ENCODE measurements at regions not wholly inside any gene's neighbourhood (a gene's known extent, or its start where the extent isn't known, plus 50 kb on each side); places are given as distances from the start of the nearest gene placed in this dataset.

GRCh38 chr10:43970018-43970698 lies 321.5 kb upstream of the ZNF32 start:
- Histone ChIP-seq H3K4me3 (ENCODE audit: low read depth in 2 of 2, low read length in 1 of 2) (no peak overlapping the region), H4K20me1 (ENCODE audit: insufficient read depth) (no peaks in the 10 kb centered on the region), H3K79me2 (ENCODE audit: insufficient read depth) (no peaks in the 10 kb centered on the region), H3K9ac (no peak overlapping the region), H3K27me3 (ENCODE audit: insufficient read depth) (no peaks in the 10 kb centered on the region), H3K36me3 (replicated peaks in 1 of 2; ENCODE audit: control insufficient read depth in 1 of 2, insufficient read depth in 2 of 2, low read length in 1 of 2) (no peaks in the 10 kb centered on the region), H3K9me2 (no peaks in the 10 kb centered on the region), H3K9me3 (no peaks in the 10 kb centered on the region), H3K27ac (ENCODE audit: low read depth in 2 of 2, low read length in 1 of 2) (no peak overlapping the region), H2AFZ (ENCODE audit: low read depth) (no peak overlapping the region), H3K4me2 (no peak overlapping the region), H3F3A (replicated peaks; ENCODE audit: insufficient read depth) (no peaks in the 10 kb centered on the region), H3K4me1 (ENCODE audit: control insufficient read depth in 1 of 2, insufficient read depth in 2 of 2, low read depth in 1 of 2, low read length in 1 of 2) (no peaks in the 10 kb centered on the region; a peak in 1 of 4 replicates)
- TF ChIP-seq FOXM1 (IDR thresholded peaks at IDR 0.05; ENCODE audit: low read depth) (no peak), JUND (IDR thresholded peaks at IDR 0.05) (no peak), CHD2 (IDR thresholded peaks at IDR 0.05; ENCODE audit: low read length, partially characterized antibody) (no peak), FOXJ3 (CRISPR knock-in tag; IDR thresholded peaks at IDR 0.05) (no peak), RAD21 (IDR thresholded peaks at IDR 0.05; ENCODE audit: low read length) (no peak), EZH2phosphoT487 (IDR thresholded peaks at IDR 0.05; ENCODE audit: borderline replicate concordance, low read depth) (no peak), YY1 (IDR thresholded peaks at IDR 0.05; ENCODE audit: low read depth) (no peak), RFX5 (IDR thresholded peaks at IDR 0.05; ENCODE audit: low read length) (no peak), CTCF (IDR thresholded peaks at IDR 0.05) (no peak), TEAD4 (IDR thresholded peaks at IDR 0.05; ENCODE audit: borderline replicate concordance, insufficient read depth) (no peak), FOSL2 (IDR thresholded peaks at IDR 0.05; ENCODE audit: borderline replicate concordance, low read depth) (no peak), NFIC (IDR thresholded peaks at IDR 0.05; ENCODE audit: borderline replicate concordance) (no peak), EP300 (IDR thresholded peaks at IDR 0.05; ENCODE audit: borderline replicate concordance in 1 of 2, low read depth in 1 of 2, low read length in 1 of 2) (no peak), GABPA (IDR thresholded peaks at IDR 0.05; ENCODE audit: low read depth) (no peak), SIN3A (IDR thresholded peaks at IDR 0.05; ENCODE audit: borderline replicate concordance, low read depth, low read length) (no peak), ELF1 (IDR thresholded peaks at IDR 0.05) (no peak)
- TF ChIP-seq, protein P1, sequence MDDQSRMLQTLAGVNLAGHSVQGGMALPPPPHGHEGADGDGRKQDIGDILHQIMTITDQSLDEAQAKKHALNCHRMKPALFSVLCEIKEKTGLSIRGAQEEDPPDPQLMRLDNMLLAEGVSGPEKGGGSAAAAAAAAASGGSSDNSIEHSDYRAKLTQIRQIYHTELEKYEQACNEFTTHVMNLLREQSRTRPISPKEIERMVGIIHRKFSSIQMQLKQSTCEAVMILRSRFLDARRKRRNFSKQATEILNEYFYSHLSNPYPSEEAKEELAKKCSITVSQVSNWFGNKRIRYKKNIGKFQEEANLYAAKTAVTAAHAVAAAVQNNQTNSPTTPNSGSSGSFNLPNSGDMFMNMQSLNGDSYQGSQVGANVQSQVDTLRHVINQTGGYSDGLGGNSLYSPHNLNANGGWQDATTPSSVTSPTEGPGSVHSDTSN (IDR thresholded peaks at IDR 0.05) = no peak
- TF ChIP-seq, protein P2, sequence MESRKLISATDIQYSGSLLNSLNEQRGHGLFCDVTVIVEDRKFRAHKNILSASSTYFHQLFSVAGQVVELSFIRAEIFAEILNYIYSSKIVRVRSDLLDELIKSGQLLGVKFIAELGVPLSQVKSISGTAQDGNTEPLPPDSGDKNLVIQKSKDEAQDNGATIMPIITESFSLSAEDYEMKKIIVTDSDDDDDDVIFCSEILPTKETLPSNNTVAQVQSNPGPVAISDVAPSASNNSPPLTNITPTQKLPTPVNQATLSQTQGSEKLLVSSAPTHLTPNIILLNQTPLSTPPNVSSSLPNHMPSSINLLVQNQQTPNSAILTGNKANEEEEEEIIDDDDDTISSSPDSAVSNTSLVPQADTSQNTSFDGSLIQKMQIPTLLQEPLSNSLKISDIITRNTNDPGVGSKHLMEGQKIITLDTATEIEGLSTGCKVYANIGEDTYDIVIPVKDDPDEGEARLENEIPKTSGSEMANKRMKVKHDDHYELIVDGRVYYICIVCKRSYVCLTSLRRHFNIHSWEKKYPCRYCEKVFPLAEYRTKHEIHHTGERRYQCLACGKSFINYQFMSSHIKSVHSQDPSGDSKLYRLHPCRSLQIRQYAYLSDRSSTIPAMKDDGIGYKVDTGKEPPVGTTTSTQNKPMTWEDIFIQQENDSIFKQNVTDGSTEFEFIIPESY (IDR thresholded peaks at IDR 0.05; ENCODE audit: borderline replicate concordance, low read depth) = no peak
- 29% methylated on average over 3 of the region's 6 CpGs for WGBS (ENCODE audit: low lambda C conversion rate)
- POLR2A ChIA-PET = no interaction called here
- no peak for DNase-seq
- CTCF ChIA-PET = interaction anchor here (1.4 kb wide), 1 partner anchor 280 kb away, joined by 4 read pairs; no protein-coding TSS in a partner anchor
